Esophagus muscularis mucosa (tissue), 4 donors: ENCODE measurements at regions not wholly inside any gene's neighbourhood (a gene's known extent, or its start where the extent isn't known, plus 50 kb on each side); places are given as distances from the start of the nearest gene placed in this dataset.

Source experiments
- DNase-seq: peaks from one replicate; pipeline ENCODE4 v3.0.0-alpha.2; 2017; ENCODE audit errors: extremely low spot score
- H3K27ac ChIP-seq, 4 donors: fragments of 200-600 bp; sonication (generic); replicated peaks in 1 of 4; 1 replicate in 3 of 4; 2 replicates in 1 of 4; pipeline ENCODE4 v1.5.1; 2016 to 2019; ENCODE audit warnings: mild to moderate bottlenecking in 1 of 4
- H3K27me3 ChIP-seq, 4 donors: fragments of 200-600 bp; sonication (generic); one replicate each; pipeline versions ENCODE4 v1.5.1 to v1.6.0; 2016 to 2019
- H3K36me3 ChIP-seq, 4 donors: fragments of 200-600 bp; sonication (generic); one replicate each; pipeline ENCODE4 v1.5.1; 2016 to 2019
- H3K4me1 ChIP-seq, 4 donors: fragments of 200-600 bp; sonication (generic); one replicate each; pipeline ENCODE4 v1.5.1; 2016 to 2019
- H3K4me3 ChIP-seq, 4 donors: fragments of 200-600 bp; sonication (generic); 1 replicate in 2 of 4; 2 replicates in 2 of 4; pipeline ENCODE4 v1.5.1; 2016 to 2019; ENCODE audit warnings: mild to moderate bottlenecking in 4 of 4, moderate library complexity in 1 of 4
- H3K9me3 ChIP-seq, 4 donors: fragments of 200-600 bp; sonication (generic); 1 replicate in 3 of 4; 2 replicates in 1 of 4; pipeline ENCODE4 v1.5.1; 2016 to 2019
- CTCF ChIP-seq, 3 experiments: fragments of 200-600 bp in 2 of 3; fragments of 450-650 bp in 1 of 3; sonication (generic) in 2 of 3; IDR thresholded peaks; one replicate each; pipeline ENCODE4 v1.5.1; 2017 to 2019; ENCODE audit warnings: antibody characterized with exemption in 3 of 3, mild to moderate bottlenecking in 2 of 3, moderate library complexity in 1 of 3
- EP300 ChIP-seq: sonication (generic); formaldehyde crosslinking; IDR thresholded peaks from one replicate; pipeline ENCODE4 v1.6.1; 2017; ENCODE audit warnings: antibody characterized with exemption
- POLR2A ChIP-seq: fragments of 450-650 bp; IDR thresholded peaks from one replicate; pipeline ENCODE4 v1.6.1; 2017; ENCODE audit warnings: antibody characterized with exemption, moderate library complexity, mild to moderate bottlenecking, low read depth
- POLR2AphosphoS5 ChIP-seq, 2 donors: sonication (generic); formaldehyde crosslinking; IDR thresholded peaks; one replicate each; pipeline ENCODE4 v1.6.1; 2017; ENCODE audit warnings: antibody characterized with exemption in 2 of 2
- WGBS: methylation state at CpG from one replicate; pipeline ENCODE4 v1.1.5; 2018; 5-methylcytosine and 5-hydroxymethylcytosine counted together
- intact Hi-C: fragments of 100-400 bp; cut with DNase I; formaldehyde crosslinking; loops from one replicate; pipeline ENCODE4 v1.15.1; 2023

DNA sequence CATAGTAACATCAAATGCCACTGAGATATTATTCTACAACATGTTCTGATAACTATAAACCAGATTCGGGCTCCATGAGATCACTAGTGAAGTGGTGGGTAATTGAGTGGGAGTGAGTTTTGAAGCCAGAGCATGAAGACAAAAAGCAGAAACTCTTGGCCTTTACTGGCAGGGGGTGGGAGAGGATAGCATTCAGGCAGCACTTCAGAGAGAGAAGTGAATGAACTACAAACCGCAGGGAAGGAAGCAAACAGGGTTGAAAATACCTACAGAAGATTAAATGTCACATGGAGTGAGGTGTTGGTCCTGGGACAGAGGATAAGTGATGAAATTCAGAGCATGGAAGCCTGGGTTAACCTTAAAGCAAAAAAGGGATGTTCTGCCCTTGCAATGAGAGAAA is 250.0 kb downstream of the EPM2A start:
- DNase-seq, result no peak
- Histone ChIP-seq H3K4me3 (no peak overlapping the region), H3K27ac (no peak overlapping the region), H3K27me3 (no peaks in the 10 kb centered on the region), H3K9me3 (no peaks in the 10 kb centered on the region), H3K4me1 (no peaks in the 10 kb centered on the region), H3K36me3 (no peaks in the 10 kb centered on the region)
- 71% methylated on average over 2 of the region's 2 CpGs for WGBS
- TF ChIP-seq POLR2AphosphoS5 (IDR thresholded peaks at IDR 0.05) (no peak), POLR2A (no peak), CTCF (IDR thresholded peaks at IDR 0.05) (no peak)
- intact Hi-C loops, result no loop called here

DNA sequence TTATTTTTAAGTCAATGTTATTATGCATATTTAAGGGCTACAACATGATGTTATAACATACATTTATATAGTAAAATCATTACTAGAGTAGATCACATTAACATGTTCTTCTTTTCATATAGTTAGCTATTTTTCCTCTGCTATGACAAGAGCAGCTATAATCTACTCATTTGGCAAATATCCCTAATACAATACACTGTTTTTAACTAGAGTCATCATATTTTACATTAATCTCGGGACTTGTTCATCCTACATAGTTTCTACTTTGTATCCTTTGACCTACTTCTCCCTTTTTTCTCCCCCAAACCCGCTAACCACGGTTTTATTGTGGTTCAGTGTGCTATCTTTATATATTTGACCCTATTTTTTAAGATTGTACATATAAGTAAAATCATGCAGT is 249.0 kb downstream of the EPM2A start:
- H3K4me1 ChIP-seq, result no peaks in the 10 kb centered on the region
- WGBS, result 72% methylated on average over 3 of the region's 3 CpGs
- no peaks in the 10 kb centered on the region for H3K9me3 ChIP-seq
- H3K36me3 ChIP-seq, result no peaks in the 10 kb centered on the region
- no peak overlapping the region for H3K4me3 ChIP-seq
- no peak overlapping the region for H3K27ac ChIP-seq
- no peaks in the 10 kb centered on the region for H3K27me3 ChIP-seq
- intact Hi-C loops, result no loop called here
- no peak for TF ChIP-seq POLR2AphosphoS5 (IDR thresholded peaks at IDR 0.05)
- no peak for TF ChIP-seq EP300
- TF ChIP-seq CTCF (IDR thresholded peaks at IDR 0.05), result no peak
- TF ChIP-seq POLR2A, result no peak
- no peak for DNase-seq

DNA sequence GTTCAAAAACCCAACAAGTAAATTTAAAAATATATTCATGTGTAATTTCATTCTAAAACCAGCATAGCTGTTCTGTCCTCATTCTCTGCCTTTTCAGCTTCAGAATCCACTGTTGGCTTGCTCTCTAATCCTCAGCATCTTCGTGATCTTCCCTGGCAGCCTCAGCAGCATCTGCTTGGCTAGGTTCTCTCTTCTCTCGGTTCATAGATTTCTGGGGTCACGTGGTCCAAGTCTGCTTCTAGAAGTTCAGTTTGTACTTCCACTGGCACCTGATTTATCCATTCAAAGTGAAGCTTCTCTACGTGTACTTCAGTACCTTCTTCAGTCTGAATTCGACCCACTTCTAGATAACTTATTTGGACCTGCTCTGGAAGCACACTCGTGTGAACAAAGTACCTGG is 245.7 kb downstream of the EPM2A start:
- no peak overlapping the region for H3K27ac ChIP-seq
- no peak for DNase-seq
- WGBS, result 86% methylated on average over 6 of the region's 6 CpGs
- intact Hi-C loops, result no loop called here
- H3K27me3 ChIP-seq, result no peaks in the 10 kb centered on the region
- H3K9me3 ChIP-seq, result peaks cover 0 to 8% (median 0%) of the 10 kb centered on the region in 4 donors
- H3K36me3 ChIP-seq, result no peaks in the 10 kb centered on the region
- H3K4me1 ChIP-seq, result no peaks in the 10 kb centered on the region
- H3K4me3 ChIP-seq, result no peak overlapping the region
- TF ChIP-seq EP300, result no peak
- no peak for TF ChIP-seq POLR2AphosphoS5 (IDR thresholded peaks at IDR 0.05)
- no peak for TF ChIP-seq POLR2A
- no peak for TF ChIP-seq CTCF (IDR thresholded peaks at IDR 0.05)

- Histone ChIP-seq H3K9me3 (peaks cover 0 to 8% (median 0%) of the 10 kb centered on the region in 4 donors), H3K36me3 (no peaks in the 10 kb centered on the region), H3K27ac (no peak overlapping the region), H3K27me3 (no peaks in the 10 kb centered on the region), H3K4me1 (no peaks in the 10 kb centered on the region), H3K4me3 (no peak overlapping the region)
- WGBS, result 77% methylated on average over 3 of the region's 3 CpGs
- intact Hi-C loops, result no loop called here
- TF ChIP-seq EP300 (no peak), CTCF (IDR thresholded peaks at IDR 0.05) (no peak), POLR2AphosphoS5 (IDR thresholded peaks at IDR 0.05) (no peak), POLR2A (no peak)
- no peak for DNase-seq
Observed at GRCh38 chr6:145490068-145490467, 245.3 kb downstream of the EPM2A start.

DNA sequence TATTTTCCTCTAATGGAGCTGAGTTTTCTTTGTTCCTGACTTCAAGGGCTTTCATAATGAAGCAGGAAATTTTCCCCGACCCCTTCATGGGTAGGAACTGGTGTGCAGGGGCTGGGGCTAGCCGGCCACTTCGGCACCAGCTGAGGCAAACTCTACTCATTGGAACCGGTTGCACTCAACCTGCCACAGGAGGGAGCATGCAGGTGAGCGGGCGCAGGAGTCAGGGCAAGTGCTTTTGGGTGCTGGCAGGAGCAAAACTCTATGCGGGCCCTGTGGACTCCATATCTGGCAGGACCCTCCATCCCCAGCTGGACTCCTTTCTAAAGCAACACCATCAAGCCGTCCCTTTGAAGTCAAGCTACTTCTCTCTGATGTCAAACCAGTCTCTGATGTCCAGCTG is 244.2 kb downstream of the EPM2A start:
- 63% methylated on average over 8 of the region's 8 CpGs for WGBS
- no peak for DNase-seq
- TF ChIP-seq EP300 (no peak), CTCF (IDR thresholded peaks at IDR 0.05) (no peak), POLR2A (no peak), POLR2AphosphoS5 (IDR thresholded peaks at IDR 0.05) (no peak)
- peaks cover 0 to 15% (median 3%) of the 10 kb centered on the region in 4 donors for H3K9me3 ChIP-seq
- no peak overlapping the region for H3K27ac ChIP-seq
- intact Hi-C loops, result no loop called here
- H3K36me3 ChIP-seq, result no peaks in the 10 kb centered on the region
- H3K4me1 ChIP-seq, result no peaks in the 10 kb centered on the region
- H3K4me3 ChIP-seq, result no peak overlapping the region
- no peaks in the 10 kb centered on the region for H3K27me3 ChIP-seq
